HG02981 (cell line): ENCODE measurements at regions not wholly inside any gene's neighbourhood (a gene's known extent, or its start where the extent isn't known, plus 50 kb on each side); places are given as distances from the start of the nearest gene placed in this dataset.
"Not testable (repeated sequence)": the region's sequence is repeated elsewhere in the genome, so short reads cannot be mapped to it uniquely, and the experiment has no call there.

Source experiments
- ATAC-seq: cut with Tn5 transposase; IDR thresholded peaks from one replicate; pipeline ENCODE4 v1.9.1; 2021; ENCODE audit warnings: mild to moderate bottlenecking, moderate library complexity; ENCODE audit not compliant: unreplicated experiment

- no peak for ATAC-seq
These were observed 324.2 kb downstream of the ANTXR2 start for GRCh38 chr4:79748835-79749234.

GRCh38 chr4:79747252-79747651 is 325.8 kb downstream of the ANTXR2 start:
- no peak for ATAC-seq

- ATAC-seq, result no peak
These were observed 330.0 kb downstream of the ANTXR2 start for GRCh38 chr4:79743014-79743413.

GRCh38 chr4:79739912-79740311 is 331.9 kb upstream of the GK2 start:
- no peak for ATAC-seq

- ATAC-seq, result no peak
These were observed 315.5 kb upstream of the GK2 start for GRCh38 chr4:79723507-79723906.

- no peak for ATAC-seq
These were observed 292.3 kb upstream of the GK2 start for GRCh38 chr4:79700356-79700755.

GRCh38 chr4:79697444-79697843 is 289.4 kb upstream of the GK2 start:
- no peak for ATAC-seq

- ATAC-seq, result not testable (repeated sequence)
These were observed 288.5 kb upstream of the GK2 start for GRCh38 chr4:79696534-79696933.

- no peak for ATAC-seq
These were observed 287.8 kb upstream of the GK2 start for GRCh38 chr4:79695848-79696247.

- ATAC-seq, result no peak
These were observed 281.7 kb upstream of the GK2 start for GRCh38 chr4:79689740-79690139.

GRCh38 chr4:79688691-79689090 is 280.7 kb upstream of the GK2 start:
- no peak for ATAC-seq

GRCh38 chr4:79687006-79687405 is 279.0 kb upstream of the GK2 start:
- ATAC-seq, result no peak

- ATAC-seq, result no peak
These were observed 277.5 kb upstream of the GK2 start for GRCh38 chr4:79685542-79685941.

- no peak for ATAC-seq
These were observed 276.5 kb upstream of the GK2 start for GRCh38 chr4:79684516-79684915.

GRCh38 chr4:79682801-79683530 is 274.9 kb upstream of the GK2 start:
- no peak for ATAC-seq

- no peak for ATAC-seq
These were observed 274.1 kb upstream of the GK2 start for GRCh38 chr4:79682161-79682560.

GRCh38 chr4:79679859-79680258 is 271.8 kb upstream of the GK2 start:
- no peak for ATAC-seq

- no peak for ATAC-seq
These were observed 270.6 kb upstream of the GK2 start for GRCh38 chr4:79678472-79679202.

GRCh38 chr4:79676705-79677104 is 268.7 kb upstream of the GK2 start:
- no peak for ATAC-seq

- ATAC-seq, result not testable (repeated sequence)
These were observed 266.9 kb upstream of the GK2 start for GRCh38 chr4:79674906-79675305.

- no peak for ATAC-seq
These were observed 265.9 kb upstream of the GK2 start for GRCh38 chr4:79673898-79674297.

GRCh38 chr4:79673377-79673776 is 265.3 kb upstream of the GK2 start:
- no peak for ATAC-seq
